ENCODE measurements at regions not wholly inside any gene's neighbourhood (a gene's known extent, or its start where the extent isn't known, plus 50 kb on each side); places are given as distances from the start of the nearest gene placed in this dataset.

DNA sequence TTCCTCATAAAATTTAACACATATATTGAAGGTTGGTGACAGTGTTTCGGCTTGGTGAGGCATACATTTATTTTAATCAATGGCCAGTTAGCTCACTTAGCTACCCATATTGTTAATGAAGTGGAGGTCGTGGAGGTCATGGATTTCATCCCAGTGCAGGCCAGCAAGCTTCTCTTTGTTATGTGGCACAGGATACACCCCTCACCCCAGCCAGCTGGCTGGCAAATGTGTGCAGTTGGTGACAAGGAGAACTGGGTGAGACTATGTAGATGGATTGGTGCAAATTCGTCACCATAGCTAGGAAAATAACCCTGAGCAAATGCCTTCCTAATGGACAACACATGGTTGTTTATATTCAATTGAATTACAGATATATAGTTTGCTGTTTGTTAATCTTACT is 50.5 kb upstream of the FOXP2 start:
- TF ChIP-seq YY1 (IDR thresholded peaks at IDR 0.05; ENCODE audit: extremely low read depth, insufficient replicate concordance, low read depth, low read length), result no peak
- TF ChIP-seq, protein P1, sequence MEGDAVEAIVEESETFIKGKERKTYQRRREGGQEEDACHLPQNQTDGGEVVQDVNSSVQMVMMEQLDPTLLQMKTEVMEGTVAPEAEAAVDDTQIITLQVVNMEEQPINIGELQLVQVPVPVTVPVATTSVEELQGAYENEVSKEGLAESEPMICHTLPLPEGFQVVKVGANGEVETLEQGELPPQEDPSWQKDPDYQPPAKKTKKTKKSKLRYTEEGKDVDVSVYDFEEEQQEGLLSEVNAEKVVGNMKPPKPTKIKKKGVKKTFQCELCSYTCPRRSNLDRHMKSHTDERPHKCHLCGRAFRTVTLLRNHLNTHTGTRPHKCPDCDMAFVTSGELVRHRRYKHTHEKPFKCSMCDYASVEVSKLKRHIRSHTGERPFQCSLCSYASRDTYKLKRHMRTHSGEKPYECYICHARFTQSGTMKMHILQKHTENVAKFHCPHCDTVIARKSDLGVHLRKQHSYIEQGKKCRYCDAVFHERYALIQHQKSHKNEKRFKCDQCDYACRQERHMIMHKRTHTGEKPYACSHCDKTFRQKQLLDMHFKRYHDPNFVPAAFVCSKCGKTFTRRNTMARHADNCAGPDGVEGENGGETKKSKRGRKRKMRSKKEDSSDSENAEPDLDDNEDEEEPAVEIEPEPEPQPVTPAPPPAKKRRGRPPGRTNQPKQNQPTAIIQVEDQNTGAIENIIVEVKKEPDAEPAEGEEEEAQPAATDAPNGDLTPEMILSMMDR (IDR thresholded peaks at IDR 0.05 in 2 of 3, conservative IDR thresholded peaks at IDR 0.05 in 1 of 3; ENCODE audit: borderline replicate concordance in 1 of 3, insufficient read depth in 1 of 3, low read depth in 2 of 3, low read length in 2 of 3), result no peak
- TF ChIP-seq FOSL1 (IDR thresholded peaks at IDR 0.05; ENCODE audit: low read depth), result no peak
- TF ChIP-seq, protein P2, sequence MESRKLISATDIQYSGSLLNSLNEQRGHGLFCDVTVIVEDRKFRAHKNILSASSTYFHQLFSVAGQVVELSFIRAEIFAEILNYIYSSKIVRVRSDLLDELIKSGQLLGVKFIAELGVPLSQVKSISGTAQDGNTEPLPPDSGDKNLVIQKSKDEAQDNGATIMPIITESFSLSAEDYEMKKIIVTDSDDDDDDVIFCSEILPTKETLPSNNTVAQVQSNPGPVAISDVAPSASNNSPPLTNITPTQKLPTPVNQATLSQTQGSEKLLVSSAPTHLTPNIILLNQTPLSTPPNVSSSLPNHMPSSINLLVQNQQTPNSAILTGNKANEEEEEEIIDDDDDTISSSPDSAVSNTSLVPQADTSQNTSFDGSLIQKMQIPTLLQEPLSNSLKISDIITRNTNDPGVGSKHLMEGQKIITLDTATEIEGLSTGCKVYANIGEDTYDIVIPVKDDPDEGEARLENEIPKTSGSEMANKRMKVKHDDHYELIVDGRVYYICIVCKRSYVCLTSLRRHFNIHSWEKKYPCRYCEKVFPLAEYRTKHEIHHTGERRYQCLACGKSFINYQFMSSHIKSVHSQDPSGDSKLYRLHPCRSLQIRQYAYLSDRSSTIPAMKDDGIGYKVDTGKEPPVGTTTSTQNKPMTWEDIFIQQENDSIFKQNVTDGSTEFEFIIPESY (IDR thresholded peaks at IDR 0.05; ENCODE audit: extremely low read depth, insufficient replicate concordance, low read length), result no peak
- TF ChIP-seq POLR2A (IDR thresholded peaks at IDR 0.05; ENCODE audit: borderline replicate concordance, extremely low read depth, insufficient read depth, insufficient read length), result no peak
- no peak for TF ChIP-seq EZH2 (IDR thresholded peaks at IDR 0.05)
- no peak for TF ChIP-seq MAX (IDR thresholded peaks at IDR 0.05)
- no peak for TF ChIP-seq POLR2AphosphoS5 (IDR thresholded peaks at IDR 0.05; ENCODE audit: low read depth, low read length)
- TF ChIP-seq, protein P3, sequence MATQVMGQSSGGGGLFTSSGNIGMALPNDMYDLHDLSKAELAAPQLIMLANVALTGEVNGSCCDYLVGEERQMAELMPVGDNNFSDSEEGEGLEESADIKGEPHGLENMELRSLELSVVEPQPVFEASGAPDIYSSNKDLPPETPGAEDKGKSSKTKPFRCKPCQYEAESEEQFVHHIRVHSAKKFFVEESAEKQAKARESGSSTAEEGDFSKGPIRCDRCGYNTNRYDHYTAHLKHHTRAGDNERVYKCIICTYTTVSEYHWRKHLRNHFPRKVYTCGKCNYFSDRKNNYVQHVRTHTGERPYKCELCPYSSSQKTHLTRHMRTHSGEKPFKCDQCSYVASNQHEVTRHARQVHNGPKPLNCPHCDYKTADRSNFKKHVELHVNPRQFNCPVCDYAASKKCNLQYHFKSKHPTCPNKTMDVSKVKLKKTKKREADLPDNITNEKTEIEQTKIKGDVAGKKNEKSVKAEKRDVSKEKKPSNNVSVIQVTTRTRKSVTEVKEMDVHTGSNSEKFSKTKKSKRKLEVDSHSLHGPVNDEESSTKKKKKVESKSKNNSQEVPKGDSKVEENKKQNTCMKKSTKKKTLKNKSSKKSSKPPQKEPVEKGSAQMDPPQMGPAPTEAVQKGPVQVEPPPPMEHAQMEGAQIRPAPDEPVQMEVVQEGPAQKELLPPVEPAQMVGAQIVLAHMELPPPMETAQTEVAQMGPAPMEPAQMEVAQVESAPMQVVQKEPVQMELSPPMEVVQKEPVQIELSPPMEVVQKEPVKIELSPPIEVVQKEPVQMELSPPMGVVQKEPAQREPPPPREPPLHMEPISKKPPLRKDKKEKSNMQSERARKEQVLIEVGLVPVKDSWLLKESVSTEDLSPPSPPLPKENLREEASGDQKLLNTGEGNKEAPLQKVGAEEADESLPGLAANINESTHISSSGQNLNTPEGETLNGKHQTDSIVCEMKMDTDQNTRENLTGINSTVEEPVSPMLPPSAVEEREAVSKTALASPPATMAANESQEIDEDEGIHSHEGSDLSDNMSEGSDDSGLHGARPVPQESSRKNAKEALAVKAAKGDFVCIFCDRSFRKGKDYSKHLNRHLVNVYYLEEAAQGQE (IDR thresholded peaks at IDR 0.05; ENCODE audit: low read depth), result no peak
- TF ChIP-seq SP1 (IDR thresholded peaks at IDR 0.05; ENCODE audit: low read depth), result no peak

Data from HCT116 (cell line).